HCT116 (cell line): ENCODE measurements at regions not wholly inside any gene's neighbourhood (a gene's known extent, or its start where the extent isn't known, plus 50 kb on each side); places are given as distances from the start of the nearest gene placed in this dataset.

Source experiments
- ATAC-seq: fragments of 200-7000 bp; cut with Tn5 transposase; 2 replicates; pipeline ENCODE4 v1.9.1; 2020; ENCODE audit warnings: mild to moderate bottlenecking, moderate library complexity
- BruUV-seq: library from RNA; stranded (reverse); fragments of 400-500 nt; replicated peaks from 2 replicates; lab custom pipeline; 2021; lab: Mats Ljungman, UMichigan
- CTCF ChIA-PET: fragments of 300-600 bp; sonication (Branson Sonifier 250); formaldehyde crosslinking; loops from one replicate; lab custom pipeline; 2021; ENCODE audit warnings: antibody characterized with exemption; lab: Charles Lee
- POLR2A ChIA-PET: fragments of 300-600, 350-600 bp; sonication (Branson Sonifier 250); formaldehyde crosslinking; loops from one replicate; lab custom pipeline; 2021; ENCODE audit warnings: antibody characterized with exemption; lab: Charles Lee
- RAD21 ChIA-PET, 2 experiments: fragments of 300-600 bp; sonication (Branson Sonifier 250); formaldehyde crosslinking; loops; one replicate each; lab custom pipeline; 2023; ENCODE audit warnings: low total read pairs in 2 of 2; ENCODE audit not compliant: uncharacterized antibody in 2 of 2, unreplicated experiment in 2 of 2, low non-redundant PET in 1 of 2; lab: Charles Lee
- DNase-seq: peaks from one replicate; pipeline ENCODE4 v3.0.0-alpha.2; 2010; ENCODE audit warnings: low read depth, low spot score
- H2AFZ ChIP-seq: fragments of 200-600 bp; shearing (Covaris generic), sonication (generic); 2 replicates; pipeline ENCODE4 v1.6.1; 2017; ENCODE audit warnings: low read depth, mixed run types, mixed read lengths, antibody characterized with exemption, low read length; ENCODE audit not compliant: poor library complexity, severe bottlenecking
- H3K27ac ChIP-seq: 2 replicates; pipeline ENCODE4 v1.5.1; 2012; ENCODE audit warnings: low read depth, low read length
- H3K27me3 ChIP-seq: fragments of 200-600 bp; sonication (generic); 2 replicates; pipeline ENCODE4 v1.6.1; 2016; ENCODE audit warnings: mixed run types, low read length, mixed read lengths; ENCODE audit not compliant: insufficient read depth
- H3K36me3 ChIP-seq, 2 experiments: fragments of 200-500 bp in 1 of 2; fragments of 200-600 bp in 1 of 2; sonication (Bioruptor generic) in 1 of 2; sonication (generic) in 1 of 2; 2 replicates each; pipeline versions ENCODE4 v1.5.1 to v1.6.1; 2014 to 2016; ENCODE audit warnings: low read length in 2 of 2, inconsistent platforms in 1 of 2, mixed read lengths in 1 of 2, mixed run types in 1 of 2; ENCODE audit not compliant: insufficient read depth in 2 of 2, control insufficient read depth in 1 of 2
- H3K4me1 ChIP-seq, 2 experiments: fragments of 200-600 bp in 1 of 2; sonication (generic) in 1 of 2; 2 replicates each; pipeline versions ENCODE4 v1.5.1 to v1.6.1; 2012 to 2017; ENCODE audit warnings: low read length in 2 of 2, inconsistent platforms in 1 of 2, mild to moderate bottlenecking in 1 of 2, mixed read lengths in 1 of 2, mixed run types in 1 of 2, moderate library complexity in 1 of 2; ENCODE audit not compliant: insufficient read depth in 2 of 2, control insufficient read depth in 1 of 2
- H3K4me2 ChIP-seq: fragments of 200-600 bp; sonication (generic); 2 replicates; pipeline ENCODE4 v1.6.1; 2017; ENCODE audit warnings: mixed run types, low read length, mixed read lengths
- H3K4me3 ChIP-seq, 2 experiments: fragments of 200-600 bp in 1 of 2; sonication (generic) in 1 of 2; replicated peaks in 1 of 2; 2 replicates each; pipeline ENCODE4 v1.5.1; 2011 to 2016; ENCODE audit warnings: low read length in 2 of 2, control low read depth in 1 of 2, low read depth in 1 of 2, mild to moderate bottlenecking in 1 of 2, mixed read lengths in 1 of 2, mixed run types in 1 of 2
- H3K79me2 ChIP-seq: fragments of 200-600 bp; sonication (generic); 2 replicates; pipeline ENCODE4 v1.6.1; 2017; ENCODE audit warnings: mild to moderate bottlenecking, mixed run types, low read length, moderate library complexity, mixed read lengths; ENCODE audit not compliant: insufficient read depth
- H3K9ac ChIP-seq: fragments of 200-600 bp; sonication (generic); 2 replicates; pipeline ENCODE4 v1.6.1; 2016; ENCODE audit warnings: low read length, mixed read lengths
- H3K9me2 ChIP-seq: fragments of 200-600 bp; sonication (generic), shearing (Covaris generic); 2 replicates; pipeline ENCODE4 v1.6.1; 2017; ENCODE audit warnings: mixed run types, mild to moderate bottlenecking, moderate library complexity; ENCODE audit not compliant: insufficient read depth
- H3K9me3 ChIP-seq, 2 experiments: fragments of 200-500 bp in 1 of 2; fragments of 200-600 bp in 1 of 2; sonication (Bioruptor generic) in 1 of 2; sonication (generic) in 1 of 2; 2 replicates each; pipeline ENCODE4 v1.6.1; 2014 to 2017; ENCODE audit warnings: low read length in 2 of 2, mixed read lengths in 2 of 2, inconsistent platforms in 1 of 2, low read depth in 1 of 2, mild to moderate bottlenecking in 1 of 2, mixed run types in 1 of 2, moderate library complexity in 1 of 2; ENCODE audit not compliant: control insufficient read depth in 1 of 2, insufficient read depth in 1 of 2
- H4K20me1 ChIP-seq: fragments of 200-600 bp; sonication (generic), shearing (Covaris generic); 2 replicates; pipeline ENCODE4 v1.6.1; 2017; ENCODE audit warnings: mixed run types, mild to moderate bottlenecking, moderate library complexity; ENCODE audit not compliant: insufficient read depth
- ATF3 ChIP-seq: IDR thresholded peaks from 2 replicates; pipeline ENCODE4 v1.6.1; 2012
- MAX ChIP-seq: IDR thresholded peaks from 2 replicates; pipeline ENCODE4 v1.6.1; 2012
- POLR2A ChIP-seq: IDR thresholded peaks from 2 replicates; pipeline ENCODE4 v1.7.0; 2011; ENCODE audit warnings: borderline replicate concordance; ENCODE audit not compliant: insufficient read depth, insufficient read length; ENCODE audit errors: extremely low read depth
- REST ChIP-seq: IDR thresholded peaks from 2 replicates; pipeline ENCODE4 v1.6.1; 2012; ENCODE audit warnings: low read depth
- SP1 ChIP-seq: IDR thresholded peaks from 2 replicates; pipeline ENCODE4 v1.6.1; 2012; ENCODE audit warnings: low read depth
- TCF7L2 ChIP-seq: IDR thresholded peaks from 2 replicates; pipeline ENCODE4 v1.7.0; 2011; ENCODE audit warnings: borderline replicate concordance, inconsistent platforms; ENCODE audit not compliant: insufficient read depth, insufficient read length; ENCODE audit errors: extremely low read depth
- ZBTB33 ChIP-seq: IDR thresholded peaks from 2 replicates; pipeline ENCODE4 v1.6.1; 2011; ENCODE audit warnings: mild to moderate bottlenecking, low read length, moderate library complexity; ENCODE audit not compliant: insufficient replicate concordance; ENCODE audit errors: extremely low read depth
- intact Hi-C: fragments of 100-400 bp; cut with micrococcal nuclease; formaldehyde crosslinking; loops from 2 replicates; pipeline ENCODE4 v1.10.0; 2022

GRCh38 chr2:153551698-153552097 is 73.1 kb upstream of the RPRM start:
- no TSS peak for BruUV-seq
- RAD21 ChIA-PET, result no interaction called here

More at GRCh38 chr2:153551698-153552097, 73.1 kb upstream of the RPRM start:
- Histone ChIP-seq H3K36me3 (no peaks in the 10 kb centered on the region), H3K9me3 (no peaks in the 10 kb centered on the region), H3K4me2 (no peak overlapping the region), H3K79me2 (no peaks in the 10 kb centered on the region), H3K4me1 (no peaks in the 10 kb centered on the region), H3K9me2 (no peaks in the 10 kb centered on the region), H3K9ac (no peak overlapping the region), H3K27ac (no peak overlapping the region), H2AFZ (no peak overlapping the region), H3K27me3 (no peaks in the 10 kb centered on the region), H4K20me1 (no peaks in the 10 kb centered on the region), H3K4me3 (no peak overlapping the region)
- DNase-seq (no peak), ATAC-seq (no peak)
- TF ChIP-seq MAX, result no peak
- no peak for TF ChIP-seq SP1
- TF ChIP-seq REST, result no peak
- no peak for TF ChIP-seq TCF7L2
- no peak for TF ChIP-seq ZBTB33
- TF ChIP-seq POLR2A, result no peak
- TF ChIP-seq ATF3, result no peak
- CTCF ChIA-PET, result no interaction called here
- POLR2A ChIA-PET, result no interaction called here
- intact Hi-C loops, result no loop called here
